Stimulated activated CD4-positive, alpha-beta T cell treated with anti-CD3 and anti-CD28 coated beads, Interleukin-12 subunit alpha, Interleukin-12 subunit beta, amount 100 ng/mL, for 48 hours (primary cell): ENCODE measurements at regions not wholly inside any gene's neighbourhood (a gene's known extent, or its start where the extent isn't known, plus 50 kb on each side); places are given as distances from the start of the nearest gene placed in this dataset.

Experiments
- DNase-seq, 3 donors: peaks; one replicate each; pipeline ENCODE4 v3.0.0-alpha.2; 2020; ENCODE audit warnings: low read depth in 2 of 3, low spot score in 1 of 3

DNA sequence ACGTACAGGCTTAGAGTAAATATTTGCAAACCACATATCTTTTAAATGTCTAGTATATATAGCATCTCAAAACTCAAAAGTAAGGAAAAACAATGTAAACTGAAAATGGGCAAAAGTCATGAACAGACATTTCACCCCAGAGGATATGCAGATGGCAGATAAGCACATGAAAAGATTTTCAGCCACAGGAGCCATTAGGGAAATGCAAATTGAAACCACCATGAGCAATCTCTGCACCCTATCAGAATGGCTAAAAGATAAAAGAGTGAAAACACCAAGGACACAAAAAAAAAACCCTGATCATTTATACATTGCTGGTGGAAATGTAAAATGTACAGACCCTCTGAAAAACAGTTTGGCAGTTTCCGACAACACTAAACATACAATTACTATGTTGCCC lies 292.7 kb downstream of the ZNF516 start:
- DNase-seq = no peak

- DNase-seq = no peak
These were observed 299.4 kb downstream of the ZNF516 start for GRCh38 chr18:76195601-76196000.

- no peak for DNase-seq
These were observed 306.9 kb downstream of the ZNF516 start for GRCh38 chr18:76188097-76188496.

DNA sequence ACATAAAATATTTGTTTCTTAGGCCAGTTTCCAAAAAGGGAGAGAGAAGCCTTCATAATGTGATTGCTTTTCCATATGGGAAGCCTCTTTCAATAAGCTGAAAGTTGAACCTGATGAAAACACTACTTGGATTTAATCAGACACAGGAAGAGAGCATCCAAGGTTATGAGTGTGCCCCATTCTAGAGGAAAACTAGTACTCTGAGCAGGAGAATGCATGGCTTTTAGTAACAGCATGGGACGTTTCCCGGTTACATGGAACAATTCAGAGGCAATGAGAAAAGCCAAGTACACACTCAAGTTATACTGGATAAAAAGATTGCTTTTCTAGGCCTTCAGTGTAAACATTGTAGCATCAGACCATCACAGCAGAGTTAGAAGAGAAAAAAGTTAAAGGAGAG lies 315.8 kb downstream of the ZNF516 start:
- no peak for DNase-seq

DNA sequence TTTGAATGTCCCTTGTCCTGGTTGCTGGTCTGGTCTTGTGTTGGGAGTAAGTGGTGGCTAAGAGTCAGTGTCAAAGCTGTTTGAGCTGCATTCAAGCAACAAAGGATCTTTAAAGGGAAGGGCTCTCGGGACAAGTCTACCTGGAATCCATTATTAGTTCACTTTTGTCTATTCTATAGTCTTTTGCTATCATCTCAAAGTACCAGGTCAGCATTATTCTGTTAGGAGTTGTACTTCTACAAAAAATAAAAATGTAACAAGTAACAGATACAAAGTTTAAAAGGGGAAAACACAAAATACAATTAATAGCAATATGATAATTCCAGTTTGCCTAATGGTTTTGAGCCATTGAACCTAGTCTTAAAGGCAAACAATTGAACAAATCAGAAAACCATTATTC lies 317.9 kb downstream of the ZNF516 start:
- DNase-seq = no peak

DNA sequence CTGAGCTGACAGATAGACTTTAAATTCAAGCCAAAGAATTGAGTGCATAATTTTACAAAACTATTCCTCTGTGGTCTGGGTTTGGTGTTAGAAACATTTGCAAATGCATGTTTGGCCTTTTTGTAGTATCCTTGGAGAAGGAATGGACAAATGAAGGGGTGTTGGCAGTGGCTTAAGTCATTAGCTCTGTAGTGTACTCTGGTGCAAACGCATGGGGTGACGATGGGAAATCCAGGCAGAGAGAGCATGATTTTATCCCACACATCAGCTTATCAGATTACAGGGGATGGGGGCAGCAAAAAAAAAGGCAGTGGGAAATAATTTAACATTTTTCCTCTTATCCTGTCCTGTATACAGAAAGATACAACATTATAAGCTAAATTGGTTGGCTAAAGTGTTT lies 320.6 kb downstream of the ZNF516 start:
- no peak for DNase-seq

DNA sequence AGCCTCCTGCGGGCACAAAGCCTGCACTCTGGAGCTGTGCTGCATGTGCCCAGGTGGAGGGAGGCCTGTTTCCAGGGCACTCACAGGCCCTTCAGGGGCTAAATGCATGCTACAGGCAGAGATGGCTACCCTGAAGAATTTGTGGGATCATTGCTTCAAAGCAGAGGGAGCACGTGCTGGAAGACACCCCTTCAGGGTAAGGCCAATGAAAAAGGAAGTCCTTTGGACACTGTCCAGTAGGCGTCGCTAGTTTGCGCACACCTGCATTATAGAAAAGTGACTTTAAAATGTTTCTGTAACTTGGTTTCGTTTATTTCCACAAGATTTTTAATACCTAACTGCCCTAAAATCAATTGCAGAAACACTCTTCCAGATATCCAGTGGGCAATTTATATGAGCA lies 325.3 kb downstream of the ZNF516 start:
- DNase-seq = no peak

GRCh38 chr18:76167845-76168621 lies 327.0 kb downstream of the ZNF516 start:
- no peak for DNase-seq

GRCh38 chr18:76167410-76167809 lies 327.6 kb downstream of the ZNF516 start:
- DNase-seq = no peak

- no peak for DNase-seq
These were observed 332.2 kb downstream of the ZNF516 start for GRCh38 chr18:76162886-76163285.

- DNase-seq = no peak
These were observed 333.1 kb downstream of the ZNF516 start for GRCh38 chr18:76161983-76162382.

DNA sequence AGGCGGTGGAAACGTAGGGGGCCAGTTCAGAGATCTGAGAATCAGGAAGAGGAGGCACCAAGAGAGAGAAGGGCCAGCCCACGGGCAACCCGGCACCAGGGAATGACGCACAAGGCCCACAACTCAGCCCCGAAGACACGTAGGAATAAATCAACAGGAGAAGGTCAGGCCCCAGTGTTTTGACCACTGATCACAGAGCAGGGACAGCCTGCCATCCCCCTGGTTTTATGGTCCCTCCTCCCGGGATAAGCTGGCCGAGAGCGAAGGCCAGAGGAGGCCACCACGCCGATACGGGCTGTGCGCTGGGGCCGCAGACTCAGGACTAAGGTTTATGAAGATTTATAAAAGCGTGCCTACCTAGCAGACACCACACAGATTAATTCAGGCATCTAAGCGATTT lies 341.4 kb downstream of the ZNF516 start:
- DNase-seq = no peak

DNA sequence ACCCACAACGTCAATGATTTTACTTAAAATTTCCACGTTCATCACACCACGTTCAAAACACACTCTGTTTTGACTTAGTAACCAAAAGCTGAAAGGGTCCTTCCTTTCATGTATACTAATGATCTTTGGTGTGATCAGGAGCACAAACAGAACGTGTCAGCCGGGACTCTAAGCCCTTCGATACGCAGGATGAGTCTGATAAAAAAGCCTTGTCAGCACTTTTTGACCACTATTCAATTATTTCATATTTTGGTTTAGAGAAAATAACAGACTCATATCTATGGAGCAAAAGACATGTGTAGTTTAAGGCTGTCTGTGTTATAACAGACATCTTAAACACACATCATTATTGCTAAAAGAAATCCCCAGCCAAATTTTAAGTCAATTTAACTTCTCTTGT lies 345.3 kb downstream of the ZNF516 start:
- DNase-seq = no peak

DNA sequence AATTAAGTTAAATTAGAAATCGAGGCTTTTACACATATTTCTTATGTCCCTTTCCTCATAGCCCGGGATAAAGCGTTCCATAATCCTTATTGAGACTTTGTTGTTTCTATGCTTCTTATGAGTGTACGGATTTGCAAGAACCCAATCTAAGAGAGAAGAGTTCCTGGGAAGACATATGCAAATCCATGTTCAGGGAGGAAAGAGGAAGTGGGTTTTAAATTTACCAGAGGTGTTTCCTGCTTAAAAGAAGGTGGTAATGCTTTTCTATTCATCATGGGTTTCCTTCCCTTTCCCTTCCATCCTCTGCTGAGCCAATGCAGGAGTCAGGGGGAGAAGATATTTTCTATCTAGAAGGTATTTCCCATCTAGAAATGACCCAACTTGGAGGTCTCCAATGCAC lies 345.8 kb downstream of the ZNF516 start:
- DNase-seq = no peak

DNA sequence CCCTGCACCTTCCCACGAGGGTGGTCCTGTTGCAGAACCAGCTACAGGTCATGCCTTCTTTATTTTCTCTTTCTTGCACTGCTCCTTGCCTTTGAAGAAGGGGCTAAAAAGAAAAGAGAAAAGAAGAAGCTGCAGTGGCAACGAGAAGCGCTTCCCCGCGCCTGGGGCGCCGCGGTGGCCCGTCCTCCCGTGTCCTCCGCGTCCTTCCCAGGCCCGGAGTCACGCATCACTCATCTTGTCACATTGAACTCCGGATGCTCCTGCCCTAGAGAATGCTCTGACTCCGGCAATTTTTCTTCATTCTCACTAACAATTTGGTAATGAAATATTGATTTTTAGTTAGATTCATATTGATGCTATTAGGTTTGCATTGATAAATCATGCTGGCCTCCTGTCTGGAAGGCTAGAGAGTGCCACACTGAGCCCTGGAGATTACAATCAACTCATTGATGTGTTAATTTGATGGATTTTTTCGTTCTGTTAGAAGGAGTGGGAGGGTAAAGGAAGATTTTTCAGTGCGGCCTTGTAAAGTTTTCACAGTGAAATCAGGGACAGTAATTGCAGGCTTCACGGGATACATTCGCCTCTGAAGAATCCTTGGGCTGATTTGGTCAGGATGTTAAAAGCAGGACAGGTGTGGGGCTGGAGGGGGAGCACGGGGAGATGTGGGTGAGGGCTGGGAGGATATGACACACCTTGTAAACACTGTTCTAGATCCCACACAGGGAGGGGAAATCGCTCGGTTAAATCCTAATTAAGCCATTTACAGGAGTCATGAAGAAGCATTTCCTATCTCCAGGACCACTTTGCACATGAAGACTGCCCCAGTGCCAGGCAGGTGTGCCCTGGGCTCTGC lies 349.3 kb downstream of the ZNF516 start:
- no peak for DNase-seq

DNA sequence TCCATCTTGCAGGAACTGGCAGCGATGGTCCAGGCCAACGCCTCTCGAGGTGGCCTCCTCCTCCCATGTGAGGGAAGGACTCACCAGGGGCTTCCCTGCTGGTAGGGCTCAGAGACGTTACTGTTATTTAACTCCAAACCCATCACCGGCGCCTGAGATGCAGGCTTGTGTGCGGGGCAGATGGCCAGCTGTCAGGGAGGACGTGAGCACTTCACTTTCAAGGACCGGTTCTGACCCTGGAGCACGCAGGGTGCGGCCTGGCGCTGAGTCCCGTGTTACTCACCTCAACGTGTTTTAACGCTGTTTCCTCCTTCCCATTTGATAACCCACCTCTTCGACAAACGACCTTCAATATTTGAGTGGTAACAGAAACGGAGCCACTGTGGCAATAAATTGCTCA lies 350.2 kb downstream of the ZNF516 start:
- no peak for DNase-seq

DNA sequence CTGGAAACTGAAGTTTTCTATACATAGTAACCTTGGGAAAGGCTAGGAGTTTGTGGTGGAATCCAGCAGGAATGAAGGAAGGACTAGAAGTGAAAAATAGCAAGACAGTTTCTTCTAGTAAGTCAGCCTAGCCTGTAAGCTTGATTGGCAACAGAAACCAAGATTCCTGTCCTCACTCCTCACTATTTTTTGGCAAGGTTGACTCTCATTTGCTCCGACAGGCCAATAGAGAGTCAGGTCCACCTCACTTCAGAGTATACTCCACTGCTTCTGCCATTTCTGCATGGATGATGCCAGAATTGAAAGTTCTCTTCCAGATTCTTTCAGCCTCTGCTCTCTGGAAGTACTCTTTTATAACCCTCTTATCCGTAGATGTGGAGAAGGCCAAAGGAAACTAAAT lies 352.4 kb downstream of the ZNF516 start:
- no peak for DNase-seq

GRCh38 chr18:76139844-76140243 lies 355.2 kb downstream of the ZNF516 start:
- no peak for DNase-seq

DNA sequence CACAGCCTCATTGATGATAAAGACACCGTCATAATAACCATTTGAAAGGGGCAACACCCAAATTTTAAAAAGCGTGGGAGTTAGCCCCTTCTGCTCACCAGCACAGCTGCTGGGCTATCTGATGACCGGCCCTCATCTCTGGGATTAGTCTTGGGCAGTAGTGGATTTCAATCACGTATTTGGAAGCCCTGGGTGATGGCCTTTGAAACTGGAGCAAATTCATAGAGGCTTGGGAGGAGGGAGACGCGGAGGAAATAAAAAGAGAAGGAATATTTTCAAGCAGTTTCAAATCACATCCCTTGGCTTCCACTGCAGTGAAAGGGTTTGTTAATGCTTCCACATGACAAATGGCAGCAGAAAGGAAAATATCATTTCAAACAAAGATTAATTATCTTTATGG lies 357.8 kb downstream of the ZNF516 start:
- no peak for DNase-seq

DNA sequence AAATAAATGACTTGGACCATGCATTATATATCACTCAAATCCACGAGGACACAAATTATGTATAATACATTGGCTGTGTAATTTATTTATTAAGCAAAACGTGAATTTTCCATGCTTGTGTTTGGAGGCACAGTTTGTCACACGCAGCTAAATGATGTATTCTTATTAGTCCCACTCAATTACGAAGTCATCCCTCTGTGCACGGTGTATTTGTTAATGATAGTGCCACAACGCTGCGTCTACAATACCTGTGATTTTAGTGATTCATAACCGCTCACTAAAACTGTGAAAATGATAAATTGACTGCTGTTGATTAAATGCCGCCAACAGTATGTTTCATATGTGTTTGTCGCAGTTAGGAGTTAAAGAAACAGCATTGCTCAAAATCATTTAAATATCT lies 358.3 kb downstream of the ZNF516 start:
- no peak for DNase-seq

DNA sequence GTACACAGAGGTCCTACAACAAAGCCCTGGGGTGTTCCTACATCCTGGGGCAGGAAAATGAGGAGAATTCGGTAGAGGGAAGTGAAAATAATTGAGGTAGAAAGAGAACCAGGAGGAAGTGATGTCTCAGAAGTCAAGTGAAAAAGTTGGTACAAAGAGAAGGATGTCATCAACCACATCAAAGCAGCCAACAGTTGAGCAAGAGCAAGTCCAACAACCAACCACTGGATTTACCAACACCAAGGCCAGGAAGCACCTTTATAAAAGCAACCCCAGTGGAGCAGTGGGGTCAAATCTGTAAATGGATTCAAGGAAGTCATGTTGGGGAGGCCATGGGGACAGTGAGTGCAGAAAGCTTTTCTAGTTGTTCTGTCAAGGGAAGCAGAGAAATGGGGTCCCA lies 360.4 kb downstream of the ZNF516 start:
- DNase-seq = peak in 1 of 3 donors; percentile 6

DNA sequence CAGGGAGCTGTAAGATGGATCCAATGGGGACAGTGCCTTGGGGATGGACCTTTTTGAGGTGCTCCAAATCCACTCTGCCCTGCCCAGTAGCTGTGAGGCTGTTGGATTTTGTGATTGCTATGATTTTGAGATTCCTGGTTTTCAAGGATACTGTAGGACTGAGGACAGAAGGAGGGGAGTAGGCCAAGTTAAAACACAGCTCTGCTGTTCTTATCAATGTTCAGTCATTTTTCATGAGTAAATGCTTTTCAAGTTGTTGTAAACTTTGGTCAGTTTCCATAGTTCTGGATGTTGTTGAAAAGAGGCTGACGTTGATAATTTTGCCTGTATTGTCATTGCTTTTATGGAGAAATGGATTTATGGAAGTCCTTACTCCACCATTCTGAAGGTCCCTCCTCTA lies 361.2 kb downstream of the ZNF516 start:
- DNase-seq = no peak

GRCh38 chr18:76131738-76132137 lies 363.3 kb downstream of the ZNF516 start:
- peak; percentile 1 to 6 (median 5) for DNase-seq
